ENCODE measurements at regions not wholly inside any gene's neighbourhood (a gene's known extent, or its start where the extent isn't known, plus 50 kb on each side); places are given as distances from the start of the nearest gene placed in this dataset.
A peak's percentile ranks its signal among the peaks of the same experiment; 100 is the strongest.

DNA sequence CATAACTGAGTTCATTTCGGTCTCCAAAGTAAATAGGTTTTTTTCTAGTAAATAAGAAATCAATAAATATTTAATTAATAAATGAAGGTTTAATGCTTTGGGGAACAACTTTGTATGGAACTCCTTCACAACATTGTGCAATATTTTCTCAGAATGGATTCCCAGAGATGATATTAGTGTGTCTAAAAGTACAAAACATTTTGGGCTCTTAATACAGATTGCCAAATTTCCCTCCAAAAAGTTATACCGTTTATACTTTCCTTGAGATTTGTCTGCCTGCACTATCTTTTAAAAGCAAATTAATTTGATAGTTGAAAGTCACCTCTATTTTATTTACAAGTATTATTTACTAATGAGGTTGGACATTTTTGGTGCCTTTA, 151.8 kb downstream of the FAM161A start:
- DNase-seq = no peak
- H3K4me3 Mint-ChIP-seq = no peak overlapping the region
- Histone ChIP-seq H3K27ac (ENCODE audit: low read depth, low read length) (no peak overlapping the region), H3K4me1 (ENCODE audit: control insufficient read depth, insufficient read depth, low read length) (no peaks in the 10 kb centered on the region), H3K27me3 (ENCODE audit: control insufficient read depth, insufficient read depth, low read length, poor library complexity, severe bottlenecking) (no peaks in the 10 kb centered on the region), H3K36me3 (ENCODE audit: control insufficient read depth, insufficient read depth, low read length) (no peaks in the 10 kb centered on the region), H3K9ac (ENCODE audit: extremely low read depth, low read length, poor library complexity, severe bottlenecking) (no peak overlapping the region), H3K4me3 (ENCODE audit: low read length) (no peak overlapping the region), H3K9me3 (ENCODE audit: control insufficient read depth, low read length) (no peaks in the 10 kb centered on the region)
- H3K27ac Mint-ChIP-seq = no peak overlapping the region
- no peak for TF ChIP-seq CTCF (conservative IDR thresholded peaks at IDR 0.05)
- H3K27me3 Mint-ChIP-seq (ENCODE audit: insufficient read depth) = no peaks in the 10 kb centered on the region
- 89% methylated on average over 1 of the region's 2 CpGs; no CpG with 5 or more reads in 1 of the 2 experiments for WGBS, 2 experiments (ENCODE audit: insufficient coverage in 1 of 2, insufficient read length in 1 of 2)
- H3K4me1 Mint-ChIP-seq = no peaks in the 10 kb centered on the region
- H3K9me3 Mint-ChIP-seq = peaks cover 6% of the 10 kb centered on the region
- no peaks in the 10 kb centered on the region for H3K36me3 Mint-ChIP-seq (ENCODE audit: low read depth)

DNA sequence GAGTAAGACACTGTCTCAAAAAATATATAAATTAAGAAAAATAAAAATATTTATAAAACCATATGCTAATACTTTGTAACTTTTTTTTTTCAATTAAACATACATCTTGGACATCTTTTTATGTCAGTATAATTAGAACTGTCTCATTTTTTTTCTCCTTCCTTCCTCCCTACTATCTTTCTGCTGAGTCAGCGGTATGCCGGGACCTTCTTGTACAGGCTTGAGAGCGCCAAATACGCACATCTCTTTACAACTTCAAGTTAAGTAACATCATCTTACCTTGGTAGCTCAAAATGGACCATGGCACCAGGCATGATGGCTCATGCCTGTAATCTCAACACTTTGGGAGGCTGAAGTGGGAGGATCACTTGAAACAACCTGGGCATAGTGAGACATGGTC, 153.4 kb downstream of the FAM161A start:
- peaks cover 6% of the 10 kb centered on the region for H3K9me3 Mint-ChIP-seq
- DNase-seq = no peak
- H3K9me3 ChIP-seq (ENCODE audit: control insufficient read depth, low read length) = no peaks in the 10 kb centered on the region
- no peaks in the 10 kb centered on the region for H3K4me1 ChIP-seq (ENCODE audit: control insufficient read depth, insufficient read depth, low read length)
- TF ChIP-seq CTCF (conservative IDR thresholded peaks at IDR 0.05) = no peak
- H3K27me3 Mint-ChIP-seq (ENCODE audit: insufficient read depth) = no peaks in the 10 kb centered on the region
- no peak overlapping the region for H3K9ac ChIP-seq (ENCODE audit: extremely low read depth, low read length, poor library complexity, severe bottlenecking)
- no peak overlapping the region for H3K27ac Mint-ChIP-seq
- 60 to 84% methylated on average over 2 to 4 of the region's 4 CpGs for WGBS, 2 experiments (ENCODE audit: insufficient coverage in 1 of 2, insufficient read length in 1 of 2)
- H3K4me1 Mint-ChIP-seq = no peaks in the 10 kb centered on the region
- H3K27ac ChIP-seq (ENCODE audit: low read depth, low read length) = no peak overlapping the region
- no peak overlapping the region for H3K4me3 ChIP-seq (ENCODE audit: low read length)
- H3K27me3 ChIP-seq (ENCODE audit: control insufficient read depth, insufficient read depth, low read length, poor library complexity, severe bottlenecking) = no peaks in the 10 kb centered on the region
- H3K36me3 Mint-ChIP-seq (ENCODE audit: low read depth) = no peaks in the 10 kb centered on the region
- no peak overlapping the region for H3K4me3 Mint-ChIP-seq
- H3K36me3 ChIP-seq (ENCODE audit: control insufficient read depth, insufficient read depth, low read length) = no peaks in the 10 kb centered on the region

DNA sequence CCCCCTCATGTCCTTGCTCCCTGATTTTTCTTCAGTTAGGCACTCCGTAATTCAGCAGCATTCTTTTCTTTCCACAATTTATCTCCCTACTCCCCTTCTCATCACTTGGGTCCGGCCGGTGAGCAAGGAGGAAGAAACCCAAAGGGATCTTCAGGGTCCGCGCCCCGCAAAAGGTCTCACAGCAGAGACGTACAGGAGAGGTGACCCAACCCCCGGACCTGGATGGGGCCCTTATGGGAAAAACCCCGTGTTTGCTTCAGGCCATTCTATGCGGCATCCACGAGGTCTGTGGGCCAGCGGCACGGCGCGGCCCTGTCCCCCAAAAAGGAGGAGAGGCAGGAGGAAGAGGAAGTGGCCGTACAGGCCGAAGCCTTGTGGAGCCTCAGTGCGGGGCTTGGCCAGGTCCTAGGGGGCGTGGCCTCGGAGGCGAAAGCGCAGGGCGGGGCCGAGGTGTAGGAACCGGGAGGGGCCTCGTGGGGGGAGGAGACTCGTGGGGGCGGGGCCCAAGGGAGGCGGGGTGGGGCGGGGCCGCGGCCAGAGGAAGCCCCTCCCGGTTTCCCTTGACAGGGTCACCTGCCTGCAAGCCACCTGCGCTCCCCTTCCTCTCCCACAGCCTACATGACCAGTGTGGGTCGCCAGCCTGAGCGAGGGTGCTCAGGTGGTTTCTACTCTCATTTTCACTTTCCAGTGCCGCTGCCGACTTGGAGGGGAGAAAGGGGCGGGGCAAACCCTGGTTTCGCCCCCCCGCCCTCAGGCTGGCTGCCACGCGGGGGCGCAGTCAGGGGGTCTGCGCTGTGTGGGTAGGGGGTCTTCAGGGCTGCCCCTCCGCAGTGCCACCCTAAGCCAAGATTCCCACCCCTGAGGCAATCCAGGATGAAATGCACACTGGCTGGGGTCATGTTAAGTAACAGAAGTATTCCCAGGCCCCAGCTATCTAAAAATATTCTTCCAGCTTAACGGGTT, 156.4 kb upstream of the XPO1 start:
- no peak overlapping the region for H3K9ac ChIP-seq (ENCODE audit: extremely low read depth, low read length, poor library complexity, severe bottlenecking)
- peak; percentile 71 for TF ChIP-seq CTCF (conservative IDR thresholded peaks at IDR 0.05)
- H3K36me3 ChIP-seq (ENCODE audit: control insufficient read depth, insufficient read depth, low read length) = no peaks in the 10 kb centered on the region
- H3K27me3 Mint-ChIP-seq (ENCODE audit: insufficient read depth) = no peaks in the 10 kb centered on the region
- no peaks in the 10 kb centered on the region for H3K4me1 ChIP-seq (ENCODE audit: control insufficient read depth, insufficient read depth, low read length)
- H3K4me3 Mint-ChIP-seq = peak overlapping the region; percentile 68
- H3K27me3 ChIP-seq (ENCODE audit: control insufficient read depth, insufficient read depth, low read length, poor library complexity, severe bottlenecking) = no peaks in the 10 kb centered on the region
- DNase-seq = peak; percentile 98
- H3K27ac Mint-ChIP-seq = peak overlapping the region; percentile 88
- H3K9me3 ChIP-seq (ENCODE audit: control insufficient read depth, low read length) = no peaks in the 10 kb centered on the region
- no peak overlapping the region for H3K27ac ChIP-seq (ENCODE audit: low read depth, low read length)
- peak overlapping the region; percentile 77 for H3K4me3 ChIP-seq (ENCODE audit: low read length)
- 20 to 75% methylated on average over 9 to 46 of the region's 47 CpGs for WGBS, 2 experiments (ENCODE audit: insufficient coverage in 1 of 2, insufficient read length in 1 of 2)
- no peaks in the 10 kb centered on the region for H3K36me3 Mint-ChIP-seq (ENCODE audit: low read depth)
- no peaks in the 10 kb centered on the region for H3K4me1 Mint-ChIP-seq
- H3K9me3 Mint-ChIP-seq = no peaks in the 10 kb centered on the region
